GM12878 (cell line): ENCODE measurements at regions not wholly inside any gene's neighbourhood (a gene's known extent, or its start where the extent isn't known, plus 50 kb on each side); places are given as distances from the start of the nearest gene placed in this dataset.

Experiments used
- ATF2 ChIP-seq: IDR thresholded peaks from 2 replicates; pipeline ENCODE4 v1.6.1; 2012; ENCODE audit warnings: low read length, inconsistent platforms
- BACH1 ChIP-seq: fragments of 450-650 bp; IDR thresholded peaks from 2 replicates; pipeline ENCODE4 v1.6.1; 2017; ENCODE audit warnings: mild to moderate bottlenecking, borderline replicate concordance
- BRCA1 ChIP-seq: IDR thresholded peaks from 2 replicates; pipeline ENCODE4 v1.6.1; 2011; ENCODE audit warnings: low read depth, low read length, improper control_type of control experiment
- CTCF ChIP-seq, 3 experiments: IDR thresholded peaks in 2 of 3; conservative IDR thresholded peaks in 1 of 3; 2 replicates each; pipeline ENCODE4 v1.5.1; 2011; ENCODE audit warnings: low read depth in 3 of 3, low read length in 3 of 3, mild to moderate bottlenecking in 3 of 3, control low read depth in 2 of 3, moderate library complexity in 2 of 3, inconsistent platforms in 1 of 3, mixed read lengths in 1 of 3; ENCODE audit not compliant: control insufficient read depth in 2 of 3, insufficient read depth in 1 of 3; ENCODE audit errors: extremely low read depth in 1 of 3
- EZH2 ChIP-seq: IDR thresholded peaks from 2 replicates; pipeline ENCODE4 v1.6.1; 2012; ENCODE audit warnings: low read depth, mild to moderate bottlenecking, control low read depth, inconsistent platforms, low read length, borderline replicate concordance; ENCODE audit not compliant: control insufficient read depth
- GABPA ChIP-seq: IDR thresholded peaks from 2 replicates; pipeline ENCODE4 v1.6.1; 2014; ENCODE audit warnings: antibody characterized with exemption, low read depth, mild to moderate bottlenecking, inconsistent platforms
- NR2F1 ChIP-seq: fragments of 450-650 bp; conservative IDR thresholded peaks from 2 replicates; pipeline ENCODE4 v1.6.1; 2017; ENCODE audit warnings: mild to moderate bottlenecking
- RAD21 ChIP-seq: IDR thresholded peaks from 2 replicates; pipeline ENCODE4 v1.6.1; 2011; ENCODE audit warnings: mild to moderate bottlenecking, low read depth, low read length, moderate library complexity; ENCODE audit not compliant: insufficient read depth
- SKIL ChIP-seq: fragments of 450-650 bp; IDR thresholded peaks from 2 replicates; pipeline ENCODE4 v1.6.1; 2017; ENCODE audit warnings: mild to moderate bottlenecking, low read depth, inconsistent platforms; ENCODE audit not compliant: poor library complexity, severe bottlenecking
- TF ChIP-seq, protein P1 (sequence below): fragments of 450-650 bp; formaldehyde crosslinking; IDR thresholded peaks from 2 replicates; pipeline ENCODE4 v1.5.0; 2022; ENCODE audit warnings: mild to moderate bottlenecking, missing genetic modification characterization

DNA sequence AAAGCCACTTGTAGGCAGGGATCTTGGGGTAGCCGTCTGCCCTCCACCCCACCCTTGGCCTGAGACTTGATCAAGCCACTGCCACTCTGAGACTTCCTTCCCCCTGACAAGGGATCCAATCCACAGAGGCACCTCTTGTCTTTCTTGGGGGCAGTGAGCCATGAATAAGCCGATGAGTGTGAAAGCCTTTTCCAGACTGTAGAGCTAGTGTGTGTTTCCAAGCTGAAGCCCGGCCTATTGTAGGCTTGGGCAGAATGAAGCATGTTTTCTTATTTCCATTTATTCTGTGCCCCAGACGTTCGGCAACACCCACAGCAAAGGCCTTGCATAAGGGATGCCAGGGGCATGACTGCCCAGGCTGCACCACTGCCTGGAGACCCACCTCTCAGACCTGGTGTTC is 991.6 kb downstream of the BCL11B start:
- TF ChIP-seq, protein P1, sequence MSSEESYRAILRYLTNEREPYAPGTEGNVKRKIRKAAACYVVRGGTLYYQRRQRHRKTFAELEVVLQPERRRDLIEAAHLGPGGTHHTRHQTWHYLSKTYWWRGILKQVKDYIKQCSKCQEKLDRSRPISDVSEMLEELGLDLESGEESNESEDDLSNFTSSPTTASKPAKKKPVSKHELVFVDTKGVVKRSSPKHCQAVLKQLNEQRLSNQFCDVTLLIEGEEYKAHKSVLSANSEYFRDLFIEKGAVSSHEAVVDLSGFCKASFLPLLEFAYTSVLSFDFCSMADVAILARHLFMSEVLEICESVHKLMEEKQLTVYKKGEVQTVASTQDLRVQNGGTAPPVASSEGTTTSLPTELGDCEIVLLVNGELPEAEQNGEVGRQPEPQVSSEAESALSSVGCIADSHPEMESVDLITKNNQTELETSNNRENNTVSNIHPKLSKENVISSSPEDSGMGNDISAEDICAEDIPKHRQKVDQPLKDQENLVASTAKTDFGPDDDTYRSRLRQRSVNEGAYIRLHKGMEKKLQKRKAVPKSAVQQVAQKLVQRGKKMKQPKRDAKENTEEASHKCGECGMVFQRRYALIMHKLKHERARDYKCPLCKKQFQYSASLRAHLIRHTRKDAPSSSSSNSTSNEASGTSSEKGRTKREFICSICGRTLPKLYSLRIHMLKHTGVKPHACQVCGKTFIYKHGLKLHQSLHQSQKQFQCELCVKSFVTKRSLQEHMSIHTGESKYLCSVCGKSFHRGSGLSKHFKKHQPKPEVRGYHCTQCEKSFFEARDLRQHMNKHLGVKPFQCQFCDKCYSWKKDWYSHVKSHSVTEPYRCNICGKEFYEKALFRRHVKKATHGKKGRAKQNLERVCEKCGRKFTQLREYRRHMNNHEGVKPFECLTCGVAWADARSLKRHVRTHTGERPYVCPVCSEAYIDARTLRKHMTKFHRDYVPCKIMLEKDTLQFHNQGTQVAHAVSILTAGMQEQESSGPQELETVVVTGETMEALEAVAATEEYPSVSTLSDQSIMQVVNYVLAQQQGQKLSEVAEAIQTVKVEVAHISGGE = no peak
- TF ChIP-seq CTCF (IDR thresholded peaks at IDR 0.05 in 2 of 3, conservative IDR thresholded peaks at IDR 0.05 in 1 of 3; ENCODE audit: control insufficient read depth in 2 of 3, extremely low read depth in 1 of 3, insufficient read depth in 1 of 3, low read depth in 3 of 3, low read length in 3 of 3) (no peak), RAD21 (no peak), SKIL (no peak), EZH2 (no peak), ATF2 (no peak), GABPA (no peak), NR2F1 (no peak), BRCA1 (no peak), BACH1 (no peak)
